ENCODE measurements at regions not wholly inside any gene's neighbourhood (a gene's known extent, or its start where the extent isn't known, plus 50 kb on each side); places are given as distances from the start of the nearest gene placed in this dataset.
"Not testable (repeated sequence)": the region's sequence is repeated elsewhere in the genome, so short reads cannot be mapped to it uniquely, and the experiment has no call there.

GRCh38 chr6:71007298-71007697 is 50.4 kb upstream of the B3GAT2 start:
- in situ Hi-C loops (cut with MboI; ENCODE audit: low sequenced_read_pairs), result not testable (repeated sequence)

GRCh38 chr6:71011871-71012371 is 55.1 kb upstream of the B3GAT2 start:
- in situ Hi-C loops (cut with MboI; ENCODE audit: low sequenced_read_pairs), result no loop called here

GRCh38 chr6:71012866-71013469 is 56.1 kb upstream of the B3GAT2 start:
- in situ Hi-C loops (cut with MboI; ENCODE audit: low sequenced_read_pairs), result no loop called here

- in situ Hi-C loops (cut with MboI; ENCODE audit: low sequenced_read_pairs), result no loop called here
Observed at GRCh38 chr6:71015392-71015791, 58.5 kb upstream of the B3GAT2 start.

- in situ Hi-C loops (cut with MboI; ENCODE audit: low sequenced_read_pairs), result no loop called here
Observed at GRCh38 chr6:71028236-71028876, 71.5 kb upstream of the B3GAT2 start.

- in situ Hi-C loops (cut with MboI; ENCODE audit: low sequenced_read_pairs), result no loop called here
Observed at GRCh38 chr6:71028877-71029252, 72.0 kb upstream of the B3GAT2 start.

GRCh38 chr6:71029555-71029954 is 72.7 kb upstream of the B3GAT2 start:
- in situ Hi-C loops (cut with MboI; ENCODE audit: low sequenced_read_pairs), result no loop called here

- in situ Hi-C loops (cut with MboI; ENCODE audit: low sequenced_read_pairs), result no loop called here
Observed at GRCh38 chr6:71031912-71032311, 75.1 kb upstream of the B3GAT2 start.

GRCh38 chr6:71033171-71033570 is 76.3 kb upstream of the B3GAT2 start:
- in situ Hi-C loops (cut with MboI; ENCODE audit: low sequenced_read_pairs), result no loop called here

GRCh38 chr6:71033890-71034289 is 77.0 kb upstream of the B3GAT2 start:
- in situ Hi-C loops (cut with MboI; ENCODE audit: low sequenced_read_pairs), result no loop called here

- in situ Hi-C loops (cut with MboI; ENCODE audit: low sequenced_read_pairs), result no loop called here
Observed at GRCh38 chr6:71034563-71035345, 77.9 kb upstream of the B3GAT2 start.

GRCh38 chr6:71035871-71036270 is 79.0 kb upstream of the B3GAT2 start:
- in situ Hi-C loops (cut with MboI; ENCODE audit: low sequenced_read_pairs), result no loop called here

- in situ Hi-C loops (cut with MboI; ENCODE audit: low sequenced_read_pairs), result no loop called here
Observed at GRCh38 chr6:71038711-71039344, 82.0 kb upstream of the B3GAT2 start.

- in situ Hi-C loops (cut with MboI; ENCODE audit: low sequenced_read_pairs), result no loop called here
Observed at GRCh38 chr6:71040043-71040442, 83.2 kb upstream of the B3GAT2 start.

GRCh38 chr6:71040841-71041240 is 84.0 kb upstream of the B3GAT2 start:
- in situ Hi-C loops (cut with MboI; ENCODE audit: low sequenced_read_pairs), result no loop called here

GRCh38 chr6:71043902-71044301 is 87.0 kb upstream of the B3GAT2 start:
- in situ Hi-C loops (cut with MboI; ENCODE audit: low sequenced_read_pairs), result no loop called here

- in situ Hi-C loops (cut with MboI; ENCODE audit: low sequenced_read_pairs), result no loop called here
Observed at GRCh38 chr6:71044753-71045152, 87.9 kb upstream of the B3GAT2 start.

GRCh38 chr6:71045296-71045695 is 88.4 kb upstream of the B3GAT2 start:
- in situ Hi-C loops (cut with MboI; ENCODE audit: low sequenced_read_pairs), result no loop called here

- in situ Hi-C loops (cut with MboI; ENCODE audit: low sequenced_read_pairs), result no loop called here
Observed at GRCh38 chr6:71047417-71047816, 90.6 kb upstream of the B3GAT2 start.

GRCh38 chr6:71048320-71049164 is 91.7 kb upstream of the B3GAT2 start:
- in situ Hi-C loops (cut with MboI; ENCODE audit: low sequenced_read_pairs), result no loop called here
